Keratinocyte (primary cell): ENCODE measurements at regions not wholly inside any gene's neighbourhood (a gene's known extent, or its start where the extent isn't known, plus 50 kb on each side); places are given as distances from the start of the nearest gene placed in this dataset.

Source experiments
- DNase-seq: peaks from one replicate; pipeline ENCODE4 v3.0.0-alpha.2; 2011; ENCODE audit warnings: low read depth, missing footprints, low spot score
- FAIRE-seq: peaks from 2 replicates; lab custom pipeline; 2011; peaks lifted over from hg19 to GRCh38; lab: Jason Lieb, UNC
- H2AFZ ChIP-seq: 2 replicates; pipeline ENCODE4 v1.6.0; 2012; ENCODE audit warnings: low read length, control low read depth, inconsistent platforms; ENCODE audit not compliant: control insufficient read depth
- H3K27ac ChIP-seq: 2 replicates; pipeline ENCODE4 v1.5.1; 2011; ENCODE audit warnings: low read length; ENCODE audit not compliant: control insufficient read depth, insufficient read depth
- H3K27me3 ChIP-seq: 3 replicates; pipeline ENCODE4 v1.6.0; 2011; ENCODE audit warnings: low read length; ENCODE audit not compliant: control insufficient read depth, insufficient read depth; ENCODE audit errors: extremely low read depth
- H3K36me3 ChIP-seq, 2 experiments: 2 replicates in 1 of 2; 3 replicates in 1 of 2; pipeline ENCODE4 v1.5.1; 2011; ENCODE audit warnings: low read length in 2 of 2, mild to moderate bottlenecking in 1 of 2; ENCODE audit not compliant: control insufficient read depth in 2 of 2, insufficient read depth in 2 of 2; ENCODE audit errors: extremely low read depth in 1 of 2
- H3K4me1 ChIP-seq: 3 replicates; pipeline ENCODE4 v1.5.1; 2011; ENCODE audit warnings: low read length; ENCODE audit not compliant: control insufficient read depth, insufficient read depth; ENCODE audit errors: extremely low read depth
- H3K4me2 ChIP-seq: 3 replicates; pipeline ENCODE4 v1.6.0; 2011; ENCODE audit warnings: low read depth, low read length; ENCODE audit not compliant: control insufficient read depth, insufficient read depth; ENCODE audit errors: extremely low read depth
- H3K4me3 ChIP-seq, 3 experiments: fragments of 200-600 bp in 1 of 3; sonication (generic) in 1 of 3; 2 replicates in 2 of 3; 3 replicates in 1 of 3; pipeline ENCODE4 v1.5.1; 2011 to 2016; ENCODE audit warnings: low read length in 3 of 3, mild to moderate bottlenecking in 3 of 3, control low read depth in 2 of 3, inconsistent platforms in 1 of 3, low read depth in 1 of 3, mixed read lengths in 1 of 3, mixed run types in 1 of 3, moderate library complexity in 1 of 3; ENCODE audit not compliant: control insufficient read depth in 2 of 3, insufficient read depth in 2 of 3; ENCODE audit errors: extremely low read depth in 1 of 3
- H3K79me2 ChIP-seq: 2 replicates; pipeline ENCODE4 v1.6.0; 2012; ENCODE audit warnings: low read length; ENCODE audit not compliant: control insufficient read depth, insufficient read depth
- H3K9ac ChIP-seq: 3 replicates; pipeline ENCODE4 v1.6.0; 2011; ENCODE audit warnings: low read length; ENCODE audit not compliant: control insufficient read depth, insufficient read depth; ENCODE audit errors: extremely low read depth
- H3K9me1 ChIP-seq: 3 replicates; pipeline ENCODE4 v1.6.0; 2011; ENCODE audit warnings: low read length; ENCODE audit not compliant: control insufficient read depth, insufficient read depth; ENCODE audit errors: extremely low read depth
- H3K9me3 ChIP-seq: 2 replicates; pipeline ENCODE4 v1.5.1; 2012; ENCODE audit warnings: low read depth, low read length; ENCODE audit not compliant: control insufficient read depth
- H4K20me1 ChIP-seq: 3 replicates; pipeline ENCODE4 v1.6.0; 2011; ENCODE audit warnings: low read length; ENCODE audit not compliant: control insufficient read depth, insufficient read depth; ENCODE audit errors: extremely low read depth
- EZH2 ChIP-seq: IDR thresholded peaks from one replicate; pipeline ENCODE4 v1.6.1; 2012; ENCODE audit warnings: inconsistent platforms, mild to moderate bottlenecking, low read length, moderate library complexity
- dilution Hi-C: fragments of 300-500 bp; cut with MboI; formaldehyde crosslinking; loops from one replicate; pipeline ENCODE4 v1.7.0; 2020; ENCODE audit warnings: low sequenced_read_pairs; ENCODE audit not compliant: extremely low pct_ligation_motif_present
- TF ChIP-seq, protein P1 (sequence below), 3 experiments: IDR thresholded peaks in 1 of 3; conservative IDR thresholded peaks in 1 of 3; optimal IDR thresholded peaks in 1 of 3; 2 replicates in 2 of 3; 3 replicates in 1 of 3; pipeline versions ENCODE3 to v1.5.1; 2011; ENCODE audit warnings: low read length in 3 of 3, mild to moderate bottlenecking in 3 of 3, moderate library complexity in 2 of 3, control low read depth in 1 of 3, inconsistent platforms in 1 of 3; ENCODE audit not compliant: insufficient read depth in 2 of 3; ENCODE audit errors: extremely low read depth in 1 of 3

DNA sequence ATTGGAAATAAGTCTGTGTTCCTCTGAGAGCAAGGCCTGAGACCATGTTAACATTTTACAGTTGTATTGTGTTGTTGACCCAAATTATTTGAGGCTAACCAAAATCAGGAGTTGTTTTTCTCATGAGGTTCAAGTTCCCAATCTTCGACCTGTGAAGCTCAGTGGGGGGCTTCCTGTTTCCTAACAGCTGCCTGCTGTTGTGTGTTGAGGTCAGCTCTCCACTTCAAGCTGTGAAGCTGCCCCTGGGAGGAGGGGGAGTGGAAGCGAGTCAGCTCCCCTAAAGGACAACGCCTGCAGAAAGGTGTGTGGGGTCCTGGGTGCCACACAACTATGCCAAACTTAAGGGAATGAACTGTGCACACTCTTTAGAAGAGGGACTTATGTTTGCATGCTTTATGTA, 295.5 kb downstream of the IRX1 start:
- H3K27me3 ChIP-seq = no peaks in the 10 kb centered on the region
- TF ChIP-seq, protein P1, sequence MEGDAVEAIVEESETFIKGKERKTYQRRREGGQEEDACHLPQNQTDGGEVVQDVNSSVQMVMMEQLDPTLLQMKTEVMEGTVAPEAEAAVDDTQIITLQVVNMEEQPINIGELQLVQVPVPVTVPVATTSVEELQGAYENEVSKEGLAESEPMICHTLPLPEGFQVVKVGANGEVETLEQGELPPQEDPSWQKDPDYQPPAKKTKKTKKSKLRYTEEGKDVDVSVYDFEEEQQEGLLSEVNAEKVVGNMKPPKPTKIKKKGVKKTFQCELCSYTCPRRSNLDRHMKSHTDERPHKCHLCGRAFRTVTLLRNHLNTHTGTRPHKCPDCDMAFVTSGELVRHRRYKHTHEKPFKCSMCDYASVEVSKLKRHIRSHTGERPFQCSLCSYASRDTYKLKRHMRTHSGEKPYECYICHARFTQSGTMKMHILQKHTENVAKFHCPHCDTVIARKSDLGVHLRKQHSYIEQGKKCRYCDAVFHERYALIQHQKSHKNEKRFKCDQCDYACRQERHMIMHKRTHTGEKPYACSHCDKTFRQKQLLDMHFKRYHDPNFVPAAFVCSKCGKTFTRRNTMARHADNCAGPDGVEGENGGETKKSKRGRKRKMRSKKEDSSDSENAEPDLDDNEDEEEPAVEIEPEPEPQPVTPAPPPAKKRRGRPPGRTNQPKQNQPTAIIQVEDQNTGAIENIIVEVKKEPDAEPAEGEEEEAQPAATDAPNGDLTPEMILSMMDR (optimal IDR thresholded peaks at IDR 0.05 in 1 of 3, IDR thresholded peaks at IDR 0.05 in 1 of 3, conservative IDR thresholded peaks at IDR 0.05 in 1 of 3; ENCODE audit: extremely low read depth in 1 of 3, insufficient read depth in 2 of 3, low read length in 3 of 3) = no peak
- no peak for TF ChIP-seq EZH2
- no peaks in the 10 kb centered on the region for H4K20me1 ChIP-seq
- H2AFZ ChIP-seq = no peak overlapping the region
- DNase-seq (no peak), FAIRE-seq (no peak)
- no peaks in the 10 kb centered on the region for H3K36me3 ChIP-seq
- dilution Hi-C loops = no loop called here
- peaks cover 4% of the 10 kb centered on the region for H3K4me1 ChIP-seq
- H3K9me3 ChIP-seq = no peaks in the 10 kb centered on the region
- H3K9me1 ChIP-seq = no peaks in the 10 kb centered on the region
- no peak overlapping the region for H3K4me2 ChIP-seq
- no peak overlapping the region for H3K27ac ChIP-seq
- H3K4me3 ChIP-seq = no peak overlapping the region
- no peaks in the 10 kb centered on the region for H3K79me2 ChIP-seq
- no peak overlapping the region for H3K9ac ChIP-seq

DNA sequence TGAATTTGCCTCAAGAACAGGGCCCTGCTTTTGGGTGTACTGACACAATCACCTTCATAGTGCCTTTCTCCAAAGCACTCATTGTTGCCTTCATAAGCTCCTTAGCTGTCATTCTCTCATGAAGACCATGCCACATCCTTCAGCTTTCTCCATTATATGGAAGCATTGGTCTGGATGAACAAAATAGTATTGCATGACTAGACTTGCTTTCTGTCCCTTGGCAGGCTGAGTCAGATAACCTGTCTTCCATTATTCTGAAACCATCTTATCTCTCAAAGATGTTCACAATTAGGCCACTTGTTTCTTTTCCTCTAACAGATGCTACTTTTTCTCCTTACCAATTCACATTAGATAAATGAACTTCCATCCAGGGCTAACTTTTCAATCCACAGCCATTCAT, 297.9 kb downstream of the IRX1 start:
- Histone ChIP-seq H3K4me2 (no peak overlapping the region), H3K36me3 (no peaks in the 10 kb centered on the region), H3K4me1 (no peaks in the 10 kb centered on the region), H3K9me1 (no peaks in the 10 kb centered on the region), H3K9ac (no peak overlapping the region), H3K9me3 (no peaks in the 10 kb centered on the region), H3K79me2 (no peaks in the 10 kb centered on the region), H2AFZ (no peak overlapping the region), H3K4me3 (no peak overlapping the region), H4K20me1 (no peaks in the 10 kb centered on the region), H3K27ac (no peak overlapping the region), H3K27me3 (no peaks in the 10 kb centered on the region)
- no peak for FAIRE-seq
- DNase-seq = no peak
- dilution Hi-C loops = no loop called here
- no peak for TF ChIP-seq EZH2

DNA sequence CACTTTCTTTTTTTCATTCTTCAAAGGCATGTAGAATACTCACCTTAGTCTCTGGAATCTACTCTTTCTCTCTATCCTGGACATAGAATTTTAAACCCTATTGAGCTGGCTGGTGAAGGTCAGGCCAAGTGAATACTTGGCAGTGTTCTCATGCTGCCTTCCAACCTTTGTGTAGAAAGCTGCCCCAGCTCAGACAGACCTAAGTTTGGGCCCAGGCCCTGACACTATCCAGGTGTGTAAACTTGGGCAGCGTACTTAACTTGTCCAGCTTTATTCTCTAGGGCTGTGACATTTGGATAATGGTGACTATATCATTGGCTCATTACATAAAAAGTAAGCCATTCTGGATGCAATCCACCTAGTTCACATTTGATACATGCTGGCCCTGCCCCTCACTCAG, 298.3 kb downstream of the IRX1 start:
- no peaks in the 10 kb centered on the region for H3K9me1 ChIP-seq
- H3K27ac ChIP-seq = no peak overlapping the region
- no peaks in the 10 kb centered on the region for H3K4me1 ChIP-seq
- no peaks in the 10 kb centered on the region for H3K27me3 ChIP-seq
- no peak overlapping the region for H3K4me2 ChIP-seq
- H3K9ac ChIP-seq = no peak overlapping the region
- H4K20me1 ChIP-seq = no peaks in the 10 kb centered on the region
- no peaks in the 10 kb centered on the region for H3K9me3 ChIP-seq
- no peak overlapping the region for H2AFZ ChIP-seq
- no peaks in the 10 kb centered on the region for H3K79me2 ChIP-seq
- FAIRE-seq (no peak), DNase-seq (no peak)
- H3K36me3 ChIP-seq = no peaks in the 10 kb centered on the region
- dilution Hi-C loops = no loop called here
- TF ChIP-seq EZH2 = no peak
- TF ChIP-seq, protein P1 (optimal IDR thresholded peaks at IDR 0.05 in 1 of 3, IDR thresholded peaks at IDR 0.05 in 1 of 3, conservative IDR thresholded peaks at IDR 0.05 in 1 of 3; ENCODE audit: extremely low read depth in 1 of 3, insufficient read depth in 2 of 3, low read length in 3 of 3) = no peak
- no peak overlapping the region for H3K4me3 ChIP-seq
